ENCODE measurements at regions not wholly inside any gene's neighbourhood (a gene's known extent, or its start where the extent isn't known, plus 50 kb on each side); places are given as distances from the start of the nearest gene placed in this dataset.

- H3K27me3 ChIP-seq (ENCODE audit: control insufficient read depth in 4 of 4, insufficient read depth in 4 of 4, low read length in 3 of 4), result no peaks in the 10 kb centered on the region
- TF ChIP-seq YY1 (IDR thresholded peaks at IDR 0.05) (no peak), TAF1 (conservative IDR thresholded peaks at IDR 0.05) (no peak), NR2F2 (IDR thresholded peaks at IDR 0.05) (no peak), GABPA (IDR thresholded peaks at IDR 0.05 in 1 of 2, conservative IDR thresholded peaks at IDR 0.05 in 1 of 2) (no peak), JUND (IDR thresholded peaks at IDR 0.05) (no peak), HNF4A (conservative IDR thresholded peaks at IDR 0.05) (no peak), ATF3 (IDR thresholded peaks at IDR 0.05) (no peak), RAD21 (IDR thresholded peaks at IDR 0.05) (no peak), CTCF (IDR thresholded peaks at IDR 0.05; ENCODE audit: low read depth, low read length, missing input control) (no peak), RXRA (IDR thresholded peaks at IDR 0.05) (no peak), ZBTB33 (IDR thresholded peaks at IDR 0.05) (no peak), HNF4G (IDR thresholded peaks at IDR 0.05) (no peak), SP1 (IDR thresholded peaks at IDR 0.05) (no peak), FOXA2 (IDR thresholded peaks at IDR 0.05) (no peak)
- no peak overlapping the region for H3K9ac ChIP-seq (ENCODE audit: low read depth in 1 of 2, low read length in 2 of 2)
- WGBS, result 96% methylated on average over 12 of the region's 12 CpGs
- H3K36me3 ChIP-seq (ENCODE audit: control insufficient read depth in 4 of 4, insufficient read depth in 3 of 4, low read depth in 1 of 4, low read length in 3 of 4), result no peaks in the 10 kb centered on the region
- H3K9me3 ChIP-seq (ENCODE audit: control insufficient read depth in 4 of 4, low read length in 3 of 4), result no peaks in the 10 kb centered on the region
- H3K4me3 ChIP-seq (ENCODE audit: low read depth in 1 of 3, low read length in 3 of 3), result no peak overlapping the region
- DNase-seq (ENCODE audit: low spot score), result no peak
- H3K4me1 ChIP-seq (ENCODE audit: control insufficient read depth in 4 of 4, insufficient read depth in 4 of 4, low read length in 3 of 4), result peaks cover 12 to 41% (median 25%) of the 10 kb centered on the region in 4 donors
- no peak overlapping the region for H3K27ac ChIP-seq (ENCODE audit: low read depth in 1 of 2, low read length in 2 of 2)
These were observed 202.1 kb downstream of the RHOU start for GRCh38 chr1:228937351-228937750.

- Histone ChIP-seq H3K27me3 (ENCODE audit: control insufficient read depth in 4 of 4, insufficient read depth in 4 of 4, low read length in 3 of 4) (no peaks in the 10 kb centered on the region), H3K9ac (ENCODE audit: low read depth in 1 of 2, low read length in 2 of 2) (no peak overlapping the region), H3K36me3 (ENCODE audit: control insufficient read depth in 4 of 4, insufficient read depth in 3 of 4, low read depth in 1 of 4, low read length in 3 of 4) (no peaks in the 10 kb centered on the region), H3K9me3 (ENCODE audit: control insufficient read depth in 4 of 4, low read length in 3 of 4) (no peaks in the 10 kb centered on the region), H3K4me3 (ENCODE audit: low read depth in 1 of 3, low read length in 3 of 3) (no peak overlapping the region), H3K4me1 (ENCODE audit: control insufficient read depth in 4 of 4, insufficient read depth in 4 of 4, low read length in 3 of 4) (peaks cover 12 to 41% (median 25%) of the 10 kb centered on the region in 4 donors), H3K27ac (ENCODE audit: low read depth in 1 of 2, low read length in 2 of 2) (peak overlapping the region; percentile 55 to 74)
- no peak for DNase-seq (ENCODE audit: low spot score)
- TF ChIP-seq EGR1 (IDR thresholded peaks at IDR 0.05; ENCODE audit: low read depth in 2 of 2) (no peak), ZBTB33 (IDR thresholded peaks at IDR 0.05) (no peak), MAX (IDR thresholded peaks at IDR 0.05) (no peak)
- 73% methylated on average over 14 of the region's 14 CpGs for WGBS
These were observed 202.7 kb downstream of the RHOU start for GRCh38 chr1:228937851-228938536.

All from liver (tissue), 8 donors.